ENCODE measurements at regions not wholly inside any gene's neighbourhood (a gene's known extent, or its start where the extent isn't known, plus 50 kb on each side); places are given as distances from the start of the nearest gene placed in this dataset.

DNA sequence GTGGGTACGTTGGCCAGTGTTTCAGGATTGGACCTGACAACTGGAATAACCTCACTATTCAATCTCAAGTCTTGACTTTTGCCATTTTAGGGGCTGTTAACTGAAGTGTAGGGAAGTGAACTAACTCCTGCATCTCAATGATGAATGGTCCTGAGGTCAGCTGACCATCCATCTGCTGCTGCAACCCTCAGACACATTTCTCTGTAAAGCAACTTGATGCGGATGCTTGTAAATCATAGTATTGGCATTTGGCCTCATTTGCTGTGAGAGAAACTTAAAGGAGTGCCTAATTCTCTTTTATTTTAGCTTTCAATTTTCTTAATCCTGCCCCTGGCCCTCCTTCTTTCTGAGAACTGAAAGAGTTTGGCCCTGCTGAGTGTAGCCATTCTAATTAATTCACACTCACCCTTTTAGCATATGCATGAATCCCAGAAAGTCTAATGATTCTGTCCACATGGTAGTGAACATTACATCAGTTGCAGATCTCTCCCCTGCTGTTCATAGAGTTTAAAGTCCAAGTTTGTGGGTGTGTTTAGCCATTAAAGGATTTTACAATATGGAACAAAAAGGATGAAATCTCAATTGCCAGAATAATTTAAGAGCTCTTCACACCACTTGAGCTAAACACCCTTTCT, 1531.4 kb upstream of the SLC10A2 start:
- H3K36me3 ChIP-seq (ENCODE audit: control insufficient read depth in 3 of 3, insufficient read depth in 2 of 3, low read depth in 1 of 3, low read length in 3 of 3): no peaks in the 10 kb centered on the region
- no peak for FAIRE-seq
- peaks cover 0 to 5% (median 0%) of the 10 kb centered on the region in 3 donors for H3K4me1 ChIP-seq (ENCODE audit: control insufficient read depth in 3 of 3, insufficient read depth in 2 of 3, low read depth in 1 of 3, low read length in 2 of 3)
- DNase-seq: peak; percentile 44 to 61
- no peak overlapping the region for H3K4me3 ChIP-seq (ENCODE audit: low read depth in 1 of 3, low read length in 3 of 3)
- H3K27ac ChIP-seq (ENCODE audit: low read depth in 1 of 3, low read length in 2 of 3): peak overlapping the region in 2 of 3 donors; percentile 39 to 48
- 47 to 71% (median 67%) methylated on average over 2 of the region's 2 CpGs for WGBS, 3 donors
- no peaks in the 10 kb centered on the region for H3K9me3 ChIP-seq (ENCODE audit: control insufficient read depth in 2 of 2, insufficient read depth in 1 of 2, low read depth in 1 of 2, low read length in 1 of 2)
- H3K27me3 ChIP-seq (ENCODE audit: control insufficient read depth in 3 of 3, insufficient read depth in 3 of 3, low read length in 3 of 3): no peaks in the 10 kb centered on the region

DNA sequence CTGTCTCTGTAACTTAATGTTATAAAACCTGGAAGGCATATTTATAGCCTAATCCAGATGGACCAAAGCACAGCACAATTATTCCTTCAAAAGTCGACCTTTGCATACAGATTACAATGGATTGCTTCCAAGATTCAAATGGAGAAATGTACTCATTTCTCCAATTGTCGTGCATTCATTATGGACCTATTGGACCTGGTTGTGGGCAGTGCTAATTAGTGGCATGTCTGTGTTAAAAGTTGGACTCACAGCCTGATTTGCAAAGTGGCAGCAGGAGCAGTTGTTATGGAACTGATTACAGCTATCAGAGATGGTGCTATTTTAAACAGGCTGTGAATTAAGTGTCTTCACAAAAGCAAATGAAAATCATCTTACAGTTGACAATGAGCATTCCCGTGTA, 1529.3 kb upstream of the SLC10A2 start:
- Histone ChIP-seq H3K36me3 (ENCODE audit: control insufficient read depth in 3 of 3, insufficient read depth in 2 of 3, low read depth in 1 of 3, low read length in 3 of 3) (no peaks in the 10 kb centered on the region), H3K4me3 (ENCODE audit: low read depth in 1 of 3, low read length in 3 of 3) (no peak overlapping the region), H3K27ac (ENCODE audit: low read depth in 1 of 3, low read length in 2 of 3) (no peak overlapping the region), H3K4me1 (ENCODE audit: control insufficient read depth in 3 of 3, insufficient read depth in 2 of 3, low read depth in 1 of 3, low read length in 2 of 3) (peaks cover 0 to 5% (median 0%) of the 10 kb centered on the region in 3 donors), H3K27me3 (ENCODE audit: control insufficient read depth in 3 of 3, insufficient read depth in 3 of 3, low read length in 3 of 3) (no peaks in the 10 kb centered on the region), H3K9me3 (ENCODE audit: control insufficient read depth in 2 of 2, insufficient read depth in 1 of 2, low read depth in 1 of 2, low read length in 1 of 2) (no peaks in the 10 kb centered on the region)
- FAIRE-seq (no peak), DNase-seq (peak in 1 of 2 donors; percentile 15)
- WGBS, 3 donors: 25 to 48% (median 31%) methylated on average over 3 of the region's 3 CpGs

DNA sequence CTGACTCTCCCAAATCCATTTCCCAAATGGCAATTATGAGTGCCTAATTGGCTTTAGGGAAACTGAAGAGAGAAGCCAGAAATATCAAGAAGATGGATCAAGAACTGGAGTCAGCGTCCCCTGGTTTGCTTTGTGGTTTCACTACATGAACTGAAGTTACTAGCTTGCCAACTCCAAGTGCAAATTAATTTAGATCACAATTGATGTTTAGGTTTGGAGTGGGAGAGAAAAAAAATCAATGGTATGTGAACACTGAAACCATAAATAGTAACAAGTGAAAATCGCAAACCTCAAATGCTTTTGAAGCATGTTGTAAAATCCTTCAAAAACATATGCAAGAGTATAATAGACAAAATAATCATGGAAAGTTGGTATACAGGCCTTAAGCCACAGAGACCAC, 1528.6 kb upstream of the SLC10A2 start:
- Histone ChIP-seq H3K27me3 (ENCODE audit: control insufficient read depth in 3 of 3, insufficient read depth in 3 of 3, low read length in 3 of 3) (no peaks in the 10 kb centered on the region), H3K9me3 (ENCODE audit: control insufficient read depth in 2 of 2, insufficient read depth in 1 of 2, low read depth in 1 of 2, low read length in 1 of 2) (no peaks in the 10 kb centered on the region), H3K27ac (ENCODE audit: low read depth in 1 of 3, low read length in 2 of 3) (no peak overlapping the region), H3K4me1 (ENCODE audit: control insufficient read depth in 3 of 3, insufficient read depth in 2 of 3, low read depth in 1 of 3, low read length in 2 of 3) (peaks cover 0 to 5% (median 0%) of the 10 kb centered on the region in 3 donors), H3K36me3 (ENCODE audit: control insufficient read depth in 3 of 3, insufficient read depth in 2 of 3, low read depth in 1 of 3, low read length in 3 of 3) (no peaks in the 10 kb centered on the region), H3K4me3 (ENCODE audit: low read depth in 1 of 3, low read length in 3 of 3) (no peak overlapping the region)
- FAIRE-seq (no peak), DNase-seq (no peak)
- 73 to 93% (median 87%) methylated on average over 2 of the region's 2 CpGs for WGBS, 3 donors

DNA sequence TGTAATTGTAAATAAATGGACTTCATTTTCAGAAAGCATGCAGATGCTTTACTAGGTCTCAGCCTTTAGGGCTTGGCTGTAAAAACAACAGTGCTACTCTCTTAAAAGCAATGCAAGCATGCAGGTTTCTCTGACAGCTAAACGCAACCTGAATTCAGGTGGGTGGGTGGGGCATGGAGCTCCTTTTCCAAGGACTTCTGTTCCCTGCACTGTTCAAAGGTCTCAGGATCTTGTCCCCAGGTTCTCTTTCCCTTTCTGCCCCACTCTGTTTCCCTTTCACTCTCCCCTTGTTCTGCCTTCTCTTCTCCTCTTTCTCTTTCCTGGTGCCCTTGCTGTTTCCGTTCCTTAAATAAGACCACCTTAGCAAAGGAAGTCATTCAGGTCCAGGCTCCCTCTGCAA, 1527.5 kb upstream of the SLC10A2 start:
- Histone ChIP-seq H3K27me3 (ENCODE audit: control insufficient read depth in 3 of 3, insufficient read depth in 3 of 3, low read length in 3 of 3) (no peaks in the 10 kb centered on the region), H3K4me1 (ENCODE audit: control insufficient read depth in 3 of 3, insufficient read depth in 2 of 3, low read depth in 1 of 3, low read length in 2 of 3) (peaks cover 0 to 5% (median 0%) of the 10 kb centered on the region in 3 donors), H3K4me3 (ENCODE audit: low read depth in 1 of 3, low read length in 3 of 3) (no peak overlapping the region), H3K9me3 (ENCODE audit: control insufficient read depth in 2 of 2, insufficient read depth in 1 of 2, low read depth in 1 of 2, low read length in 1 of 2) (no peaks in the 10 kb centered on the region), H3K36me3 (ENCODE audit: control insufficient read depth in 3 of 3, insufficient read depth in 2 of 3, low read depth in 1 of 3, low read length in 3 of 3) (no peaks in the 10 kb centered on the region), H3K27ac (ENCODE audit: low read depth in 1 of 3, low read length in 2 of 3) (peak overlapping the region in 1 of 3 donors; percentile 5)
- DNase-seq: peak; percentile 31 to 40
- no peak for FAIRE-seq
- WGBS, 3 donors: 19 to 70% (median 40%) methylated on average over 2 of the region's 2 CpGs

DNA sequence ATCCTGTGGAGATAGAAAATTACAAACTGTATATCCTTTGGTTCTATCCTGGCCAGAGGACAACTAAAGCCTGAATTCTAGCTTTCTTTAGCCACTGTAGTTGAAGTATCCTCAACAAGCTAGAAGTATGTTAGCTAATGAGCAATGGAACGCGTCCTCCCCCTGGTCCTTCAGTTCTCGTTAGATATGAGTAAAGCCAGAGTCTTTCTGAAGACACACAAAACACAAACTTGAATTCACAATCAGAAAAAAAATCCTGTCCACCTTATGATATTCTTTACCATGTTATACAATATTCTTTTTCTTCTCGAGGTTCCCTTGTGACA, 1527.0 kb upstream of the SLC10A2 start:
- Histone ChIP-seq H3K4me3 (ENCODE audit: low read depth in 1 of 3, low read length in 3 of 3) (no peak overlapping the region), H3K4me1 (ENCODE audit: control insufficient read depth in 3 of 3, insufficient read depth in 2 of 3, low read depth in 1 of 3, low read length in 2 of 3) (peaks cover 0 to 5% (median 0%) of the 10 kb centered on the region in 3 donors), H3K9me3 (ENCODE audit: control insufficient read depth in 2 of 2, insufficient read depth in 1 of 2, low read depth in 1 of 2, low read length in 1 of 2) (no peaks in the 10 kb centered on the region), H3K27ac (ENCODE audit: low read depth in 1 of 3, low read length in 2 of 3) (no peak overlapping the region), H3K36me3 (ENCODE audit: control insufficient read depth in 3 of 3, insufficient read depth in 2 of 3, low read depth in 1 of 3, low read length in 3 of 3) (no peaks in the 10 kb centered on the region), H3K27me3 (ENCODE audit: control insufficient read depth in 3 of 3, insufficient read depth in 3 of 3, low read length in 3 of 3) (no peaks in the 10 kb centered on the region)
- FAIRE-seq: no peak
- 70 to 83% (median 72%) methylated on average over 4 of the region's 4 CpGs for WGBS, 3 donors
- no peak for DNase-seq

DNA sequence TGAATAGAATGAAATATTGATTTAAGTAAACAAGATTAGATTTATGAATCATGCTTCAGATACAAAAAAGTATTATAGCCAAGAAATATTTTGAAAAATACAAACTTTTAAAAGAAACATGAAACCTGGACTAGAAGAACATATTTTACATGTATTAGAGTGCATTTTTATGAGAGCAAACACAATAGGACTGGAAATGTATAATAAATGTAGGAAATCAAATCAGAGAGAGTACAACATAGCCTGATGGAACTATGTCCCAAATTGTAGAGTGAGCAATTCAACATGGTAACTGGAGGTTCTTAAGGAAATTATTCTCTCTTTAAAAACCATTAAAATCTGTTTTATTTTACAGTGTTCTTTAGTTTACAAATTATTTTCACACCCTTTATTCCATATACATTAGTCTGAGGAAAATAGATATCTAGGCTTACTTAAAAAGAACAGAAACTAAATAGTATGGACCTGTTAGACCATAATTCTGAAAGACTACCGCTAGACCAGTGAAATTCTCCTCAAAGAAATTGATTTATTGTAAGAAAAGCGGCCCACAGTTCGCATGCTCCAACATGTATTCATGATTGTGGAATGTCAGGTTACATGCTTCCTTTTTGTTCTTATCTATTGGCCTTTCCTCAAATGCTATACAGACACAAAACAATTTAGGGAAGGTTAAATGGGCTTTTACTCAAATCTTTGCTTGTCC, 1526.5 kb upstream of the SLC10A2 start:
- H3K36me3 ChIP-seq (ENCODE audit: control insufficient read depth in 3 of 3, insufficient read depth in 2 of 3, low read depth in 1 of 3, low read length in 3 of 3): no peaks in the 10 kb centered on the region
- peaks cover 0 to 5% (median 0%) of the 10 kb centered on the region in 3 donors for H3K4me1 ChIP-seq (ENCODE audit: control insufficient read depth in 3 of 3, insufficient read depth in 2 of 3, low read depth in 1 of 3, low read length in 2 of 3)
- H3K27ac ChIP-seq (ENCODE audit: low read depth in 1 of 3, low read length in 2 of 3): no peak overlapping the region
- H3K9me3 ChIP-seq (ENCODE audit: control insufficient read depth in 2 of 2, insufficient read depth in 1 of 2, low read depth in 1 of 2, low read length in 1 of 2): no peaks in the 10 kb centered on the region
- no peak overlapping the region for H3K4me3 ChIP-seq (ENCODE audit: low read depth in 1 of 3, low read length in 3 of 3)
- no peaks in the 10 kb centered on the region for H3K27me3 ChIP-seq (ENCODE audit: control insufficient read depth in 3 of 3, insufficient read depth in 3 of 3, low read length in 3 of 3)
- 86 to 90% (median 87%) methylated on average over 3 of the region's 3 CpGs for WGBS, 3 donors
- DNase-seq (no peak), FAIRE-seq (peak; percentile 30)

DNA sequence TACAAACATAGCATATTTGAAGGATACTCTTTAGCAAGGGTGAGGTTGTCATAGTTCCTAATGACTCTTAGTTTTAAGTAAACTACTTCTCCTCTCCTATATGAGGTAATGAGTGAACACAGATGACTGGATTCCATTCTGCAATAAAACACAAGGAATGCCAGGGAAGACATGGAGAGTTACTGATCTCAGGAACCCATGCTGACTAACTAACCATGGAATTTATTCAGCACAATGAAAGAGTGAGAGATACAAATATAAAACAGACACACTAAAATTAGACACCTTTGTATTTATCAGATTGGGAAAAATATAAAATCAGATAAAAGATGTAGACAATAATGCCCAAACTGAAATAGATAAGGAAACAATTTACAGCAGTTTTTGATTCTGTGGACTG, 1525.9 kb upstream of the SLC10A2 start:
- no peak for FAIRE-seq
- Histone ChIP-seq H3K27me3 (ENCODE audit: control insufficient read depth in 3 of 3, insufficient read depth in 3 of 3, low read length in 3 of 3) (no peaks in the 10 kb centered on the region), H3K4me3 (ENCODE audit: low read depth in 1 of 3, low read length in 3 of 3) (no peak overlapping the region), H3K27ac (ENCODE audit: low read depth in 1 of 3, low read length in 2 of 3) (no peak overlapping the region), H3K4me1 (ENCODE audit: control insufficient read depth in 3 of 3, insufficient read depth in 2 of 3, low read depth in 1 of 3, low read length in 2 of 3) (peaks cover 0 to 2% (median 0%) of the 10 kb centered on the region in 3 donors), H3K36me3 (ENCODE audit: control insufficient read depth in 3 of 3, insufficient read depth in 2 of 3, low read depth in 1 of 3, low read length in 3 of 3) (no peaks in the 10 kb centered on the region), H3K9me3 (ENCODE audit: control insufficient read depth in 2 of 2, insufficient read depth in 1 of 2, low read depth in 1 of 2, low read length in 1 of 2) (no peaks in the 10 kb centered on the region)
- DNase-seq: peak in 1 of 2 donors; percentile 6

DNA sequence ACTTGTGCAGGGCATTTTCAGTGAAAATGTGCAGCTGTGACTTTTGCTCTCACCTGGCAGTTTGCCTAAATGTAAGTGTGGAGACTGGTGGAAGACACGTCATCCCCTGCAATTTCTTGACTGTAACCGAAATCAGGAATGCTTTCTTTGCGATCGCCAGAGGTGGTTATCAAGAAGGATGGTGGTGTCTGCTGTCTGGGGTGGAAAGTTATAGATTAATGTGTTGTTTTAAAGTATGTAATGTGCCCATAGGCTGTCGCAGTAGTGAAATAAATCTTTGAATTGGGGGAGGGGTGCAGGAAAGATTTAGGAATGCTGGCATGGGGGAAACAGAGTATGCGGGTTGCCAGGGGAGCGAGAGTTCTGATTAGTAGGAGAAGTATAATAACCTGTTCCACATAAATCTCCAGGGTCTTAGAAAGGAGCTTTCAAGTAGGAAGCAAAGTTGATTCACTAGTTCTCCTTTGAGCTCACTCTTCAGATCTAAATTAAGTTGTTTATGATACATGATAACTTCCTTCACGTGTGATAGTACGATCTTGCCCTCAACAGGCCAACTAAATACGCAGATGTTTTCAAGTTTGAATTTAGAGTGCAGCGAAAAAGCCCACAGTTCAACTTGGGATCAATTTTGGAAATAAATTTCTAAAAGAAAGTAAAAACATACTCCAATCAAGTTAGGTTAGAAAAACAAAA, 1520.0 kb upstream of the SLC10A2 start:
- H3K4me1 ChIP-seq (ENCODE audit: control insufficient read depth in 3 of 3, insufficient read depth in 2 of 3, low read depth in 1 of 3, low read length in 2 of 3): peaks cover 0 to 4% (median 0%) of the 10 kb centered on the region in 3 donors
- peak overlapping the region in 1 of 3 donors; percentile 3 for H3K27ac ChIP-seq (ENCODE audit: low read depth in 1 of 3, low read length in 2 of 3)
- peak; percentile 10 to 61 for DNase-seq
- FAIRE-seq: no peak
- 17 to 41% (median 28%) methylated on average over 11 of the region's 11 CpGs for WGBS, 3 donors
- H3K9me3 ChIP-seq (ENCODE audit: control insufficient read depth in 2 of 2, insufficient read depth in 1 of 2, low read depth in 1 of 2, low read length in 1 of 2): no peaks in the 10 kb centered on the region
- no peaks in the 10 kb centered on the region for H3K36me3 ChIP-seq (ENCODE audit: control insufficient read depth in 3 of 3, insufficient read depth in 2 of 3, low read depth in 1 of 3, low read length in 3 of 3)
- H3K27me3 ChIP-seq (ENCODE audit: control insufficient read depth in 3 of 3, insufficient read depth in 3 of 3, low read length in 3 of 3): no peaks in the 10 kb centered on the region
- H3K4me3 ChIP-seq (ENCODE audit: low read depth in 1 of 3, low read length in 3 of 3): peak overlapping the region in 1 of 3 donors; percentile 35
